GM21381 (cell line): ENCODE measurements at regions not wholly inside any gene's neighbourhood (a gene's known extent, or its start where the extent isn't known, plus 50 kb on each side); places are given as distances from the start of the nearest gene placed in this dataset.

ENCODE experiments used
- ATAC-seq: cut with Tn5 transposase; IDR thresholded peaks from one replicate; pipeline ENCODE4 v1.9.1; 2021; ENCODE audit warnings: mild to moderate bottlenecking, moderate library complexity; ENCODE audit not compliant: unreplicated experiment

DNA sequence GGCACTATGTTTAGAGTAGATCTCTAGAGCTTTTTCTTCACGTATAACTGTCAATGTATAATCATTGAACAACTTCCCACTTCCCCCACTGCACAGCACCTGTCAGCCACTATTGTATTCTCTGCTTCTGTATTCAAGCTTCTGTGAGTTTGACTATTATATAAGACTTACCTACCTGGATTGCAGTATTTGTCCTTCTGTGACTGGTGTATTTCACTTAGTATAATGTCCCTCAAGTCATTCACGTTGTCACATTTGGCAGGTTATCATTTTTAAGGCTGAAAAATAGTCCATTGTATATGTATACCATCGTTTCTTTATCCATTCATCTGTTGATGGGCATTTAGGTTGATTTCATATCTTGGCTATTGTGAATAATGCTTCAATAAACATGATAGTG, 969.5 kb upstream of the B3GALT2 start:
- no peak for ATAC-seq

DNA sequence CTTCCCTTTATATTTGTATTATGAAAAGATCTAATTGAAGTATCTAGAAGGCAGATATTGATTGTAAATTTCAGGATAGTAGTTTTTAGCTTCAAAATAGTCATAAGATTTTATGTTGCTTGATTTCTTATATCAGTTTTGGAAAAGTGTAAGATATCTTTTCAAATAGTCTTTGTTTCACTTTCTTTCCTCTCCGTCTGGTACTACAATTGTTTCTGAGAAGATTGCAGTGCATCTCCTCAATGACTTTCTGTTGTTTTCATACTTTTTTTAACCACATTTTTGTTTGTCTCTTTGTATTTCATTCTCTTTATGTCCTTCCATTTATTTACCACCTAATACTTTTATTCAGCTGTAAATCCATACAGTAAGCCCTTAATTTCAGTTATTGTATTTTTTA, 964.6 kb upstream of the B3GALT2 start:
- ATAC-seq = no peak

DNA sequence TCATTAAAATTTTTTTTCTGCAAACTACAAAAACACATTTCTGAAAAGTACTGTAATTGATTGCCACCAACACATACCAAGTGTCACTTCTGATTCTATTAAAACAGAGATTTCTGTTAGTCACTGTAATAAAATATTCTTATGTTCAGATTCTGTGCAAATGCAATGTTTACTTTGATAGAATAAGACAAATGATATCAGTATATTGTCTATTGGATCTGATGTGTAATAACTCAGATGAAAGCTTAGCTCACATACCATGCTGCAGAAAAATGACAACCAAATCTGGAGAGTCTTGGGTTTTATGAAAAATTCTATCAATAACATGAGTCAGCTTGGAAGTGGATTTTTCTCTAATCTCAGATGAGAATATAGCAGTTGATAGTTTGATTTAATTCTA, 963.8 kb upstream of the B3GALT2 start:
- no peak for ATAC-seq

DNA sequence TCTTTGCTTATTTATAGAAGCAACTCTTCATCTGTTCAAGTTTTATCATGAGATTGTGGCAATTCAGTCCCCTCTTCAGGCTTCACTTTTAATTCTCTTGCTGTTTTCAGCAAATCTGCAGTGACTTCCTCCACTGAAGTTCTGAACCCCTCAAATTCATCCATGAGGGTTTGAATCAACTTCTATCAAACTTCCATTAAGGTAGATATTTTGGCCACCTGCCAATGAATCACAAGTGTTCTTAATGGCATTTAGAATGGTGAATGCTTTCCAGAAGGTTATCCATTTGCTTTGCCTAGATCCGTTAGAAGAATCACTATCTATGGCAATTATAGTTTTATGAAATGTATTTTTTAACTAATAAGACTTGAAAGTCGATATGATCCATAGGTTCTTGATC, 946.7 kb upstream of the B3GALT2 start:
- ATAC-seq = no peak

DNA sequence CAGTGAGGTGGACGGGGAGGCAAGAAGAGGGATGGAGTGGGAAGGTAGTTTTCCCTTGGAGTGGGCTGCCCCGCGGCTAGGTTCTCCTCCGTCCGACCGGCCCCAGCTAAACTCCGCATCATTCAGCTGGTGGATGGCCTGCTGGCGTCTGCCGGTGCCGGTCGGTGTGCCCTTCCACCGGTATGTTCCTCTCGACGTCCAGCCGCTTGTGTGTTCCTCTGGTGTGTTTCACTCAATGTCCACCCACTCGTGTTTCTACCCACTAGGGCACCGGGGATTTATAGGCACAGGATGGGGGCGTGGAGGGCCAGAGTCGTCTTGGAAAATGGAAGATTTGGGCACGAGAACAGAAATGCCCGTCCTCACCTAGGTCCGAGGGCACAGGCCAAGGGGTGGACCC, 931.7 kb upstream of the B3GALT2 start:
- ATAC-seq = no peak

DNA sequence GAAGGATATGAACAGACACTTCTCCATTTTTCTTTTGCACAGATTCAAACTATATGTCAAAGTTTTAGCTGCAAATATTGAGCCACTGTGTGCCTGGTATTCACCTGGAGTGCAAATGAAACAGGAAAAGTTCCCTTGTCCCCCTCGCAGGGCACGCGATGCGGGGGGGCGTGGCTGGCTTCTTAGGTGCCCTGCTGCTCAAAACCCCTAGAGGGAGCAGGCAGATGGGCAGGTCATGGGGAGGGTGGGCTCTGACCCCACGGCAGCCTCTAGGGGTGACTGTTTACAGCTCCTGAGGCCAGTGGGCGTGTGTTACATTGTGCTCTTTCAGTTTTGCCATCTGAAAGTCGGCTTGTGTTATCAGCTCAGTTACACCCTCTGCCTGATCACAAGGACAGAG, 931.2 kb upstream of the B3GALT2 start:
- ATAC-seq = no peak

DNA sequence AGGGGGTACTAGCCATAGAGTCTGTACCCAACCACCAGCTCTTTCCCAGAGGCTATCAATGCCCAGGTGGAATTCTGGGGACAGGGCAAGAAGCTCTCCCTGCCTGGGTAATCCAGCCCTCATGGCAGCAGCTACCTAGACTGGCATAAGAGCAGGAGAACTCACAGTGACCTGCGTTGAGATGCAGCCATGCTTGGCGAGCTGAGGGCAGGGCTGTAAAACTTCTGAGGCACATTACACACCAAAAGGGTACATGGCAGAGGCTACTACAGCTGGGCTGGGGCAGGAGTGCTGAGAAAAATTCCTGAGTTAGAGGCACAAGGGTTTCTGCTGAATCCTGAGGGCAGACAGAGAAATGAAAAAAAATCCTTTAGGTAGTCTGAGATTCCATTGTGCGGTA, 927.9 kb upstream of the B3GALT2 start:
- no peak for ATAC-seq

DNA sequence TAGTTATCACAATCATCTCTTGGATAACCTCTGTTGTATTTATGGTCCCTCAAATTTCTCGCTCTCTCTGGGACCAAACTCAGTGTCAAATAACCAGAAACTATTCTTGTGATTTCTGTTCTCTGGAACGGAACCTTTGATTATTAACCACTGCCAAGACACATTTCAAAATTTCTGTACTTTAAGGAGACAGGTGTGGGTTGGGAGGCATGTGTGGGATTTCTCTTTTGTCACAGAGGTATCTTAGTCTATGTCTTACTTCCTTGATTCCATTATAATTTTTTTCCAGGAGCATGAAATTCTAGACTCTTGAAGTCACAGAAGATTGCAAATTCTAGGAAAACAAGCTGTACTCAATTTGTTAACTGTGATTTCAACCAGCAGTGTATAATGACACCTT, 919.0 kb upstream of the B3GALT2 start:
- ATAC-seq = no peak

DNA sequence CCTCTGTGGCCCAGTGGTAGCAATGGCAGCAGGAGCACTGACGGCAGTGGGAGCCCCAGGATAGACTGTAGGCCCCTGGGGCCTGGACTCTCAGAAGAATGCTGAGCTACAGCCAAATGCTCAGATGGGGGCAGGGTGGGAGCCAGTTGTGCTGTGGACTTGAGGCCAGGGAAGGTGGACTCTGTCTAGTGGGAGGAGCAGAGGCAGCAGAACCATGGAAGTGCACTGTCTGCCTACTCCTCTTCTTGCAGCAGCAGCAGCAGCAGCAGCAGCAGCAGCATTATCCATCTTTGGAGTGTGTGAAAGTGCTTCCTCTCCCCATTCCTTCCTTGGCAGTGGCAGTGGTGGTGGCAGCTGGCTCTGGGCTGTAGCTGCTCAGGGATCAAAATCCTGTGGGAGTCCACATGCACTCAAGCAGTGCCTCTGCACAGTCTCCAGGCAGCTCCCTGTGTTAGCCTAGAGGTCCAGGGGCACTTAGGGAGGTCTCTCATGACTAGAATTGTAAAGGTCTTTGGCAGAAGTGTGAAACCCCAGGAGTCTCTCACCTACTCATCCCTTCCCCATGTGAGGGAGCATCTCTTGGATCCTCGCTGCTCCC, 917.9 kb upstream of the B3GALT2 start:
- no peak for ATAC-seq

DNA sequence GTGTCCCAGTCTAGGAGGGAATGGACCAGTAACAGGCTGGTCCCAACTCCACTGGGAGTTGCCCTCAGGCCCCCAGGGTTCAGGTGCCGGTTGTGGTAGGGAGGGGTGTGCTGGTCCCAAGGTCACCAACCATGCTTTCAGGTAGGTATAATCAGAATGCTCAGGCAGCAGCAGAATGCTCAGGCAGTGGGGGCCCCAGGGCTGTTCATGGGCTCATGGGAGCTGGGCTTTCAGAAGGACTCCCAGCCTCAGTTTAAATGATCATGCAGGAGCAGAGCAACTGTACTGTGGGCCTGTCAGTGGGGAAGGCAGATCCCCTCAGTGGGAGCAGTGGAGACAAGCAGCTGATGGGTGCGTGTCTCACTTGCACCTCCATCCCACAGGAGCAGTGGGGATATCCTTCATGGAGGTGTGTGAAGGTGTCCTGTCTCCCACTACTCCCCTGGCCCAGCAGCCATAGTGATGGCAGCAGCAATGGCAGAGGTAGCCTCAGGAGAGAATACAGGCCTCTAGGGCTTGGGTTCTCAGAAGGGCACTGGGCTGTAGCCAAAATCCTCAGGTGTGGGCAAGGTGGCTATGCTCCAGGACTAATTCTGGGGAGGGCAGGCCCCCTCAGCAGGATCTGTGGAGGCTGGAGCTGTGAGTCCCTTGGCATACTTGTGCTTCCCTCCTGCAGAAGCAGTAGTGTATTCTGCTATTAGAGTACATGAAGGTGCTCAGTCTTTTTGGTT, 917.3 kb upstream of the B3GALT2 start:
- no peak for ATAC-seq

DNA sequence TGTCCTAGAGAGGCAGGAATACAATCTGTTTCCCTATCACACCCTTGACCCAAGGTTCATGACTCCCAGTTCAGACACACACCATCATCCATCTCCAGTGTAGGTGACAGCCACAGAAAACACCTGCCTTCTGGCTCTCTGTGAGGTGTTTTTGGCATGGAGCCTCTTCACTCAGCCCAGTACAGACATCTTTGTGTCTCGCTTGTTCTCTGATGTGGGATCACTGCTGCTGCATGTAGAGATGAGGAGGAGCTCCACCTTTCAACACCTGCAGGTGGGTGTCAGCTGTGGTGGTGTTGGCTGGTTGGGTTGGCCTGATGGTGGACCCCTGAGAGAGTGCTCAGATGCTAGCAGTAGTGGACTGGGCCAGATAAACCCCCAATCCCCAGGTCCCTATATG, 916.7 kb upstream of the B3GALT2 start:
- ATAC-seq = no peak

DNA sequence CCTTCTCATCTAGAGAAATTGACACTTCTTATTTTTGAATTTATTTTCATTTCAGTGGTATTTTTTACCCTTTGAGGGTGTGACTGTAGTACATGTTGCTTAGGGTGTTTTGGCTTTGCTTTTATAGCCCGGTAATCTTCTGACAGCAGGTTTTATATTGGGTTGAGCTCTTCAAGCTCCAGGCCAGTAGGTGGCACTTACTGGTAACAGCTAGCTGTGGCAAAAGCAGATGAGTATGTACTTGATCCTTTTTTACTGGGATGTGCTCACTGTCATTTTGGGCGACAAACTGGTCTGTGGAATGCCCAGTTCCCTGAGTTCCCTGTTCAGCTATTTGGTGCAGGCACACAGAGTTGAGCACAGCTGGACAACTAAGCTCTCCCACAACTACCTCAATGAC, 916.2 kb upstream of the B3GALT2 start:
- no peak for ATAC-seq

DNA sequence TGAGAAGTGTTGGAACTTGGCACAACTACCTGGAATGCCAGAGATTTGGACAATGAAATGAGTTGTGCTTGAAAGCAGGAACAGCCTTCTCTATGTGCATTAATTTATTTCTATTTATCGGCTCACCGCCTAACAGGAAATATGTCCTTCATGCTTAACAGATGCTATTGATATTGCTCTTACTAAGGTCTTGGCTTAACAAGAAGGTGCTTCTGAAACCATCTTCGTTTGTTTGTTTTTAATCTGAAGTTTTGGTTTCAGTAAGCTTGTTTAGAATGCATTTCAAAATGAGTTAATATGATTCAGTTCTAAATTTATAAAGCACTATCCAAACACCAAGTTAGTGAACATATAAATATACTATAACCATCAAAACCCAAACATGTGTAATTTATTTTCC, 898.3 kb upstream of the B3GALT2 start:
- ATAC-seq = no peak

DNA sequence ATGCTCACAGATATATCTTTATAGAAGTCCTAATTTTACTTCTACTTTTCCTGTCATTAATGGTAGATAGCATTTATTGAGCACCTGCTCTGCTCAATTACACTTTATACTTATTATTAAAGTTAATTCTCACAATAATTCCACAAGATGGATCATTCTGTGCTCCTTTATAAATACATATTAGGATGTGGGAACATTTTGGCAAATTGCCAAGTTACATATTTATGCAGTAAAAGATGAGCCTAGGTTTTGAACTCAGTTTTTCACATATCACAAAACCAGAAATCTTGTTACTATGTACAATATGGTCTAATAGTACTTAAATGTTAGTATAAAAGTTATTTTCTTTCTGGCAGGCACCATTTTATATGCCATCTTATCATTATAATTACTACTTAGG, 895.0 kb upstream of the B3GALT2 start:
- no peak for ATAC-seq

DNA sequence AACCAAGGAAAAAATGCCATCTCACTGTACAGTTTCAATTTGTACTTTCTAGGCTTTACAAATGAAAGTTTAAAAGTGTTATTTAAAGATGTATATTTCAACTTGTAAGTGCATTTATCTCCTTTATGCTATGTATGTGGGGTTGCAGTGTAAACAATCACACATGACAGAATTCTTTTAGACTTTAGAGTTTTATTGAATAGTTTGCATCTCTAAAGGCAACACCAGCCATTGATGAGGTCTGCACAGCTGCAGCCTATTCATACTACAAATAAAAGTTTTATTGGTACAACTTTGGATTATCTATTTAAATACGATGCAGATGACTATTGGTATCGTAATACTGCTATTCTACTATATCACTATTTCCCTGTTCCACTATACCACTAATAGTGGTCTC, 894.4 kb upstream of the B3GALT2 start:
- ATAC-seq = no peak

DNA sequence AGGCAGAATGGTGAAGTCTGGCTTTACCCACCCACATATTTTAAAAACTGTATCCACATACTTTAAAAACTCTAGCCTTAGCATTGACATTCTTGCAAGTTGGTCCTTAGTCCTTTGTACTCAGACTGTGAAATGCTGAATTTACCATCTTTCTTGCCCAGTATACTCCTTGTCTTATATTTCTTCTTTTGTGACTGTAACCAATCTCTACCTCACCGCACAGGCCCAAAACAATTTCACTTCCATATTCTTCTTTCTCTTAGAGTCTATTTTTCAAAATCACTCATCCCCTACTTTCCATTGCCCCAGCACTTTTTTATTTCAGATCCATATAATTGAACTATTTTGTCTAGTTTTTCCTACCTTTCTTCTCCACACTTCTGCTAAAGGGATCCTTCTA, 892.4 kb upstream of the B3GALT2 start:
- ATAC-seq = peak; percentile 55

DNA sequence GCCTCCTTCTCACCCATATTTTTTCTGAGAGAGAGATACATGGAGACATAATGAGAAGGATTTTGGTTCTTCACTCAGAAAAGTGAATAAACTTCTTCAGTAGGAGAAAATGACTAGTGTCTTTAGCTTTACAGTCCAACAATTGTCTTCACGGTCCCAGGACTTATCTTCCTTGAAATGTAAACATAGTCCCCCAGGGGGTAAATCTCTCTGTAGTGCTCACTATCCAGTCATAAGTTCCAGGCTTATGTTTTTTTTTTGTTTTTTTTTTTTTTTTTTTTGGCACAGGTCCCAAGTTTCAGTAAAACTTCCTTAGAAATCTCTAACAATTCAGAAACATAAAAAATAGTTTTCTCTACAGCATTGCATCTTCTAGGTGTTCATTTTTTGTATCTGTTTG, 890.2 kb upstream of the B3GALT2 start:
- ATAC-seq = no peak

DNA sequence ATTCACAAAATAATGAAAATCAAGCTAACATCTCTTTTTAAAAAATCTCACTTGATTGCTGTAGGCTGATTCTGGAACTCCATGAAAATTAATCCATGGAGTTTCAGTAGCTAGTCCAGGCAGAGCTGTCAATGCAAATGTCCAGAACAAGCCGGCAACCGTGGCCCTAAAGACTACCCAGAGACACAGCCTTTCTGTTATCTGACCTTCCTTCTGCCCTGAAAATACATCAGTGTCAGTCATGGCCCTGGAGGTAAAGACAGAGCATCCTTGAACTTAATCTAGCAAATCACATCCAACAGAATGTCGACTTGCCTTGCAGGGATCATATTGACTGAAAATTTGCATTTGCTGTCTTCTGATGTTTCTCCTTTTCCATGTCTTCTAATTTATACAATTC, 887.4 kb upstream of the B3GALT2 start:
- ATAC-seq = no peak

DNA sequence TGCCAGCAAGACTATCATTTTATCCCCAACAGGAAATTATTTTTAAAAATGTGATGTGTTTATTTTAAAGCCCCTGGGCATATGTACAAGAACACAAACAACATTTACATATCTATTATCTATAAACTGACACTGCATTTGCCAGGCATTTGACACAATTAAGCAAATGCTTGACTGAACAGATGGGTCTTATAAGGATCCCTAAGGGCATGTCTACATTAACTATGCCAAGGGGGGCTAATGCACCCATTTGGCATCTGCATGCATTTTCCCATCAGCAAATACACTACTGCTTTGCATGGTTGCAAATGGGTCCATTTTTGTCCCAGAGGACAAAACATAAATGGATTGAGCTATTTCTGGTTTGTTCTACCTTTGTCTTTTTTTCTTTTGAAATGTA, 884.8 kb upstream of the B3GALT2 start:
- no peak for ATAC-seq

DNA sequence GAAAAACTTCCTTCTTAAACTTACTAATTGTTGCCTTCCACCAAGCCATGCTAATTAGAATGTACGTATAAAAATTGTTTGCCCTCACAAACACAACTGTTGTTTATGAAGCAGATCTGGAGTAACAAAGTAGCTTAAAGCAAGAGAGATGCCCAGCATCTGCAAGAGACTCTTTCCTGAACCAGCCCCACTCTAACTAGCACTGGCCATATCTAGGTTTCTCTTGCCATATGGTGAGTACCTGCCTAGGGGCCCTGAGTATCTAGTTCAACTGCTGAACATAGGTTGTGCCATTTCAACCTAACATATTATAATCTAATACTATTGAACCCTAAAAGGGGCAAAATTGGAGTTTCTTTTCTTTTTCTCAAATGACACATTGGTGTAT, 883.4 kb upstream of the B3GALT2 start:
- no peak for ATAC-seq

DNA sequence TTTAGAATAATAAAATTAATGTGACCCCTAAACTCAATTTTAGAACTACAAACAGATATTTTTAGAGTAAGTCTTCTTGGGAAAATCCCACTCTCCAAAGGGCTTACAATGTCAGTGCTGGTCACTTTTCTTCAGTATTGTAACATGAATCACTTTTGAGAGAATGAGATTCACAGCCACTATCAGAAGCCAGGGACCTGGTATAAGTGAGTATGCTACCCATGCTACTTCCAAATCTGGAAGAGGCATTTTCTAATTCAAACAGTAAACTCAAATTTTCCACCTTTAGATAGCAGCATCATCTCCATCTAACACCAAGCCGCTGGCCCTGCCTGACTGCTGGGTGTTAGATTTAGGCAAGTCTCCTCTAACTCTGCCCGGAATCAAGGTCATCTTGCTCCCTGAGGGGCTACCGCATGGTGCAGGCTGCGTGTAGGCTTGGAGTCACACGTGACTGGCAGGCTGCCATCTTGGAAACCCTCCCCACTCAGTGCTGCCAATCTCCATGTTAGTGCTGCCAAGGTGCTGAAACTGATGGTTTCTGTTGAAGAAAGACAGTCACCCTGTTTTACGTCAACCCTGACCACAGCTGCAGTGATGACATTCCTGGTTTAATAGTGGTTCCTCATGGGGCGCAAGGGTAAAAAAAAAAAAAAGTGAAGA, 882.9 kb upstream of the B3GALT2 start:
- no peak for ATAC-seq

DNA sequence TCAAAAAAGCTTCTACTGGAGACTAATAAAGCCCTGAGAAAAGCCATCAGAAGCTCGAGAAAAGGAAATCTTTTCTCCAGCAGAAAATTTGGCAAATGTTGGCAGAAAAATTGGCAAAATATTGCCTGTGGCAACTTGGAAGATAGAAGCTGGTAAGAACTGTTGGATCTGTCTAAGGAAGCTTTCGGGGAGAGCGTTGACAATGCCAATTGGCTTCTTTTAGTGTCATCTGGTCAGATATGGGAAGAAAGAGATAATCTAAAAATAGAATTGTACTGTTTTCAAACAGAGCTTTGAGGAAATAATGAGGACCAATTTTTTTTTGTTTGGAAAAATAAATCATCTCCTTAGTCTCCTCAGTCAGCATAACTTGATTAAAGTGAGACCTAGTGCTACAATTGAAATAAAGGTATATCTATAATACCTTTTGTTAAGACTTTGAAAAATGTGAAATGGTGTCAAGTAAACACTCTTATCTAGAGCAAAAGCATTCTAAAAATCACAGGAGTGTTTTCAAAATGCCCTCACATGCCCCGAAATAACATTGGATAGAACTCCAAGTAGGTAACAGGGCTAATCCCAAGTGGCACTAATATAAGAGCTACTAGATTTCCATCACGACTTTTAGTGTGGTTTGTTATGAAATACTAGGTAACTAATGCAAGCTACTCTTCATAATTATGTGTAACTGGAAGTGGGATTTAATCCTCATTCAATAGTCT, 882.2 kb upstream of the B3GALT2 start:
- ATAC-seq = no peak
